Stimulated activated CD8-positive, alpha-beta memory T cell treated with anti-CD3 and anti-CD28 coated beads, Interleukin-12 subunit alpha, Interleukin-12 subunit beta, amount 100 ng/mL, for 4 hours (primary cell): ENCODE measurements at regions not wholly inside any gene's neighbourhood (a gene's known extent, or its start where the extent isn't known, plus 50 kb on each side); places are given as distances from the start of the nearest gene placed in this dataset.

ENCODE experiments used
- DNase-seq: peaks from one replicate; pipeline ENCODE4 v3.0.0-alpha.2; 2020; ENCODE audit warnings: low read depth

DNA sequence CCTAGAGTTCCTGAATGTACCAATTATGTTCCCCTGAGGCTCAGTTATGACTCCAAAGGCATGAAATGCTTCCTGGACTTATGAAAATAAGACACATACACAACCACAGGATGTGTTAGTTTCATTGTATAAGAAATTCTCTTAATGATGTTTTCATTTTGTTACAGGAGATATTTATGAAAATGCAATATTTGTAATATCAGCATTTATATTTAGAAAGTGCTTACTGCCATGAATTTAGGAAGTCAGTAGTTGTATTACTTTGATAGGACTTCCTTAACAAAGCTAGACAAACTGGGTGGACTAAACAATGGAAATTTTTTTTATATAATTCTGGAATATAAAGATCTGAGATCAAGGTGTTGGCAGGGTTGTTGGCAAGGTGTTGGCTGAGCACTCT is 572.1 kb upstream of the IGFBP7 start:
- DNase-seq: no peak

DNA sequence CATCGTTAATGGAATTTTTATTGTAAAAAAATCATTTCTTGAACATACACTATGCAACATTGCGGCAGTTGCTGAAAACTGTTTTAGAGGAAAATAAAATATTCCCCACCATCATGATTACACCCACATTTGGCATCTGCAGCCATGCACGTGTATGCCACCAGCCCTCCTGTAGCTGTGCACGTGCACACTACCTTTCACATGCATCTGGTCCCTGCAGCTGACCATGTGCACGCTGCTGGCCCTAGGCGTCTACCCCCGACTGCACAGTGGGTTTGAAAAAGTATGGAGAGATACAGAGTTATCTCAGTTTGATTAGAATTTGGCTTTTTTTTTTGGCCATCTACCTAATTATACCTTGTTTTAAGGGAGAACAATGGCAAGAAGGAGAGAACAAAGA is 569.8 kb upstream of the IGFBP7 start:
- DNase-seq: no peak

DNA sequence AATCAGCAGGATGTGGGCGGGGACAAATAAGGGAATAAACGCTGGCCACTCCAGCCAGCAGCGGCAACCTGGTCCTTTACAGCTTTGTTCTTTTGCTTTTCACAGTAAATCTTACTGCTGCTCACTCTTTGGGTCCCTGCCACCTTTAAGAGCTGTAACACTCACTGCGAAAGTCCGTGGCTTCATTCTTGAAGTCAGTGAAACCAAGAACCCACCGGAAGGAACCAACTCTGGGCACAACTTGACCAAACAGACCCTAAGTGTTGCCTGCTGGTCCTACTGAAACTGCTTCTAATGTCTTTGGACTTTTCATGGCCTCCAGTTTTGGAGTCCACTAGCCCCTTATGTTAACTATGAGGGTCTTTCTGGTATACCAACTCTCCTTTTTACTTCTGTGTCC is 566.2 kb upstream of the IGFBP7 start:
- no peak for DNase-seq

DNA sequence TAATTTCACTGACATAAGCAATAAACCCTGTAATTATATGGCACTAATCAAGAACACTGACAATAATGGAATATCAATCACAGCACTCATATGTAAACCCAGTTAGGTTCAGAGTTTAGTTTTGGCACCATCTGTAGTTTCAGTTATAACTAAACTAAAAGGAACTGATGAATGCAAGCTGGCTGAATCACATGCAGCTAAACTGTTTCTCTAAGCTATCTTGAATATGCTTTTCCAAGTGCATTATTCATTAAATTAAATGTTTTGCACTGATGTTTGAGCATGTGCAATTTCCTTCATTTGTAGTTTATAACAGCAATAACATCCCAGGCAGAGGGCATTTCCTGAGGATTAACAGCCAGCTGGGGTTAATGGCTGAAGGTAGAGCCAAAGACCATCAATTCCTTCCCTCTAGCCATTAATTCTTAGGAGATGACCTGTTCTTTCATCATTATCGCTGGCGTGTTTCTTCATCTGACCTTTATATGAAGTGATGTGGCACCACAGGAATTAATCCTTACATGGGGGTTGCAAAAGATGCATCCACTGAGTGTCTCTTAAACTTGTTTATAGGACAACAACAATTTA is 562.8 kb upstream of the IGFBP7 start:
- DNase-seq: no peak

DNA sequence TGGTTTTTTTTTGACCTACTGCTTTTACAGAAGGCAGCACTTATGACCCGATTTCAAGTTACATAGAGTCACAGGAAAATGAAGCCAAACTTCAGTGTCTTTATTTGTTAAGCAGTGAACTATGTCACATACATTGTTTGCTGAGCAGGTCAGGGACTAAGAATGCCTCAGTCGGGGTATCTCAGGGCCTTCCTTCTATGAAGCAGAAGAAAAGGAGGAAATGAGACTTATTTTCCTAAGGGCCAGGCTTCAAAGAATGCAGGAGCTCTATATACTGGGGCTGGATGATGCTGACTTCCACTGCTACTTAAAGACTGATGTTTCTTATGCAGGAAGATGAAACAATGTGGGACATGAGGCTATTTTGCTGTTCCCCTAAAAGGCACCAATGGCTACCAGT is 558.4 kb upstream of the IGFBP7 start:
- DNase-seq: no peak

DNA sequence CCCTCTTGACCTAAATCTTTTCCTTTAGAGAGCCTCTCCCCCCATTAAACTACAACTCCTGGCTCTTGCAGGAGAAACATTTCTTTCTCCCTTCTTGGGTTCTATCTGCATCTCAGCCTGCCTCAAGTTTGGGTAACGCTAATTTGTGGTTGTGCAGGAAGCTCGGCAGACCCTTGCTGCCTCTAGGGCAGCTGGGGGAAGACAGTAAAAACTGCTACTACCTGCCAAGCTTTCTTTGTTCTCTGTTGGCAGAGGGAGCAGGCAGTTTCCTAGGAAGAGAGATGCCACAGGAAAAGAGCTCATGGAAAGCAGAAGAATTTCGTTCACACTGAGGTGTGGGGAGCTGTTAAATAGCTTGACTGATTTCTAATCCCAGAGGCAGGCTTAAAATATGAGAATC is 555.6 kb upstream of the IGFBP7 start:
- DNase-seq: no peak

DNA sequence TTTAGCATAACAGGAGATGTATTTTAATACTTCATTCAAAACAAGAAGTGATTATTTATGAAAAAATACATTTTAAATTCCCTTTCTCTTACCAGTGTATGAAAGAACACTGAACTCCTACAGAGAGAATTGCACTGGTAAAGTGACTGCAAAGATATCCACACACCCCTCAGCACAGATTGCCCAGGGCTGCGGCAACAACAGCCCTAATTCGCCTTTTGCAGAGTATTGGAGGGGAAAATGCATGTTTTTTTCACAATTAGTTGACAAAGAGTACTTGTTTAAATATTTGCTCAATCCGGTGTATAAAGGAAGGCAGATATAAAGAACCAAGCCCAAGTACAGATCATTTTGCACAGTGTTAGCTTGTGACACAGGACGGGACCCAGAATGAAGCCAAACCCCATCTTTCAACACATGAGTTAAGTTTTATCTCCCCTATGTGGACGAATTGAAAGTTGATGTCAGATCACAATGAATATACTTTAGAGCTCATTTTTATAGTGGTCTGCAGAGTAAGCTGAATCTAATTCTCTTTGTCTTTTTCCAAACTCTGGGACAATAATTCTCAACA is 551.4 kb upstream of the IGFBP7 start:
- DNase-seq: no peak

DNA sequence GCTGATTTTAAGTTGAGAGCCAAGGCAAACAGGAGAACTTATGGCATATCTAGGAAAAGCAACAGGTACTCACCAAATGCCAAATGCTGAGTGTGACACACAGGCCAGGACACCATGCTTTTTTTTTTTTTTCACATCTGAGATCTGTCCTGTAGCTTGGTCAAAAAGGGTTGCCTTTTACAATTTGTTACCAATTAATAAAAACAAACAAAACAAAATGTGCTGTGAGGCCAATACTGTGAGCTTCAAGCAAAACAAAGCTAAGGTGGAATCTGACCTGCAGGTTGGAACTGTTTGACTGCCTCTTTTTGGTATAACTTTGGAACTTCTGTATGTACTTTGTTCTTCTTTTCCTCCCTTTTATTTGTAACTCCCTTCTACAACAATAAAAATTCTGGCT is 548.5 kb upstream of the IGFBP7 start:
- DNase-seq: no peak

DNA sequence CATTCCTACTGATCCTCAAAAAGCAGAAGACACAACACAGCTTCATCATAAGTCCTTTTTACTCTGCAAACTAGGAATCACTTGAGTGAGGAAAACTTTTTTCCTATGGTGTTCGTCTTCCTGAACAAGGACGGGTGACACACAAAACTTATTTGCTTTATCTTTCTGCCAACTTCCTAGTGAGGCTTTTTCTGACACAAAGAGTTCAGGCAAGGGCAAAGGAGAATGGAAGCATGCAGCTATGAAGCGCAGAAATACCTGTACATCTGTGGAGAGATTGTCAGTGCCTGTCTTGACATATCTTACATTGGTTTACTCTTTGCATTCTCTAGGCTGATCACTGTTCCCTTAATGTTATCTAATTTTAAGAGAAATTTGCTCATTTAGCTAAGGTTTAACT is 548.0 kb upstream of the IGFBP7 start:
- DNase-seq: no peak

DNA sequence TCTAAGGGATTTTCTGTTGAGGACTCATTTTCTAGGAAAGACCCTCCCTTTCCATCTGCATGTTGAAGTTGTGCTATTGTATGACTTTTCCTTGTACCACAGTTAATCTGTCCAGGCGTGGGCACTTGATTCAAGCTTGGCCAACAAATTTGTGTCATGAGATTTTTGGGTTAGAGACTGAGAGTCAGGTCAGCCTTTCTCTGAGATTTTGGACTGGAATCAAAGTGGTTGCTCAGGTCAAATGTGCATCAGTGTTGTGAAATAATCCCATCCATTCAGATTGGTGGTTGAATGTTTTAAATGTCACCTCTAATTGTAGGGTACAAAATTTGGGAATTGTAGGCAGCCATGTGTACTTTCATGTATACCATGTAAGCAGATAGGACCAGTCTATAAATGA is 545.2 kb upstream of the IGFBP7 start:
- DNase-seq: no peak

DNA sequence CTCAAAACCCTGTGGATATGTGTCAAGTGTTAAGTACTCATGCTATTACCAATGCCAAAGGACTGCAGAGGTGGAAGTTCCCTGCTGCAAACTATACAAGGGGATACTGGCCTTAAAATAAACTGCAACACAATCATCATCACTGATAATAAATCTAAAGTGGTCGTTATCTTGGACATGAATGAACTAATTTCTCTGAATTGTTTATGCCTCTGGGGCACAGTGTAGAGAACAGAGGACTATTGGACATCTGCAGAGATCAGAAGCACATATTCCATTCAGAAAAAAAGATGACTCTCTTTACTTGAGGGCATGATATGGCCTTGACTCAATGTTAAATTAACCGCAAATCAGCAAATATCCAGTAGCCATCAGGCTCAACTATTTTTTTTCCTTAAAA is 542.6 kb upstream of the IGFBP7 start:
- DNase-seq: no peak

DNA sequence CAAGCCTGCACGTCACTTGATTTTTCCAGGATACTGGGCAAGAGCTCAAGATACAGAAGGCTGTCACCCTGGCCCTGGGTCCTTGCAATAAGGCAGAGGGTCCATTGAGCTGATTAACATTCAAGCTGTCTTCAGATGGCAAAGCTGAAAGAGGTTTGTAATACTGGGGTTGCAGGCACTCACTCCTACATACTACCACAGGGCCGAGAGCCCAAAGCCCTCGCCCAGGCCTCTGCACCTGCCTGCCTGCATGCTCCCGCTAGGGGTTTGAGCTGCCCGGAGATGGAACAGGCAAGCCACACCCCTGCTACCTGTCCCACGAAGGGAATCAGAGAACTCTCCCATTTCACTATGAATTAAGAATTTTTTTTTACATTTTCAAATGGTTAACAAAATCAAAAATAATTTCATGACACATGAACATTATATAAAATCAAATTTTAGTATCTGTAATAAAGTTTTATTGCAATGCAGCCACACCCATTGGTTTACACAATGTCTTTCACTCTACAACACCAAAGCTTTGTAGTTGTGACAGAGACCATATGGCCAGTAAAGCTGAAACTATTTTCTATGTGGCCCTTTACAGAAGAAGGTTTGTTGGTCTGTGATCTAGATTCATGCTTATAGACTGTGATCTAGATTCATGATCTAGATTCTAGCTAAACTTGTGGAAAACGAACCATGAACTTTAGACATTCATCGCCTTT is 530.4 kb upstream of the IGFBP7 start:
- no peak for DNase-seq

DNA sequence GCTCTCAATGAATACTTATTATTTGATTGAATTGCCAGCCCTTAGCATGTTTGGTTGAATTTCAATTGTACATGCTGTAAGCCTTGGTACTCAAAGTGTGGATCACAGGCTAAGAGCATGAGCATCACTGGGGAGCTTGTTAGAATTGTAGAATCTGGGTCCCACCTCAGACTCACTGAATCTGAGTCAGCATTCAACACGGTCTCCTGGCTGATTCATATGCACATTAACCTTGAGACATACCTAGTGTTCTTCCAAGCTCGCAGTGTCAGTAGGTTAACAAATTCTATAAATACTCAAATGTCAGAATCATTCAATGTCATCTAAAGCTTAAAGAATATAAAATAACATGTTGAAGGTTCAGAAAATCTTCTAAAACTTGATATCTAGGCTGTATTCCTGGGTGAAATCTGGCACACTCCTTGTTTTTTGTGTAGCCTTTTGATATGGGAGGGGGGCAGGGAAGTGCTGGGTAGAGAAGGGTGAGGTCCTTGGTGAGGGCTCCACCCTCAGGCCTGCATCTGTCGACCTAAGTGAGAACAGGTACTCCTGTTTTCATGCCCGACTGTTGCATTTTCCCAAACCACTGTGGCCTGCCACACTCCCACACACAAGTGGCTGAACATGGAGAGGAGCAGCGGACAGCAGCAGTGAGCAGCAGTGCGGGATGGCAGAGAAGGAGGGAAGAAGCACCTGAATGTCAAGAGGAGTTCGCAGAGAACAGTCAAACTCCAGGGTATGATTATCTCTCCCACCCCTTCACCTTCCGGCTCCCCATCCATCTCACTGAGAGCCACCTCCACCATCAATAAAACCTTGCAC is 529.6 kb upstream of the IGFBP7 start:
- DNase-seq: no peak

DNA sequence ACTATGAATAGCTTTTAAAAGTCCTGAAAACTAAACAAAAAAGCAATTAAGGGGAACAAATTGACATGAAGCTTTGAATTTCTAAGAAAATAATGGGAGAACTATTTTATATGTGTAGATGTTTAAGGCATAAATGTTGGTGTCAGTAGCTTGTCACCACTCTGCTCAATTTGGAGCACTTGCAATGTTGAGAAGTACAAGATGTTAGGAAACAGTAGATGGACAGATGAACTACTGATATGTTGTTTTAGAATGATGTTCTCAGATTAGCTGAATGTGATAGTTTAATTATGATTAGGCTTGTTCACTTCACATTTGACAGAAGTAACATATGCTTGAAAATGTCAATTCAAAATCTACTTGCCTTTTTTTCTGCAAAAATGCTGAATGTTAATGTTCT is 525.7 kb upstream of the IGFBP7 start:
- DNase-seq: no peak

DNA sequence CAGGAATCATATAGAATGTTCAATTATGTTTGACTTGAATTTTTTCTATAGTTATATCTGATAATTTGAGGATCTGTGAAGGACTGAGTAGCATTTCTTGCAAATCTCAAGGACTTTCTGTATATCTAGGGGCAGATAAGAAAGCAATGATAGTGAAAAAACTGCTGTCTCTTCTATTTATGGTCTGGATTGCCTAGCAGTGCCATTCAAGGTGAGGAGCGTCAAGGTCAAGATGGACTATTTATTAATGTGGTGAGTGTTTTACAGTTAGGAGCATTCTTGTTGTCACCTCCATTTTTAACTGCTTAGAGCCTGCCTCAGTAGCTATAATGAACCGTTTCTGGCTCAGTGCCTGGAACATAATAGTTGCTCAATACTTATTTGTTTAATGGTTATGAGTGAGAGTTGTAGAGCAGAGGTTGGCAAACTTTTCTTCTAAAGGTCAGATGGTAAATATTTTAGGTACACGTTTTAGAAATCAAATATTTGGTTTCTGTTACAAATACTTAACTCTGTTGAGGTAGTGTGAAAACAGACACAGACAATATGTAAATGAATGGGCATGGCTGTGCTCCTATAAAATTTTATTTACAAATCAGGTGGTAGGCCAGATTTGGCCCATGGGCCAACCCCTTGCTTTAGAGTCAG is 523.2 kb upstream of the IGFBP7 start:
- DNase-seq: no peak

DNA sequence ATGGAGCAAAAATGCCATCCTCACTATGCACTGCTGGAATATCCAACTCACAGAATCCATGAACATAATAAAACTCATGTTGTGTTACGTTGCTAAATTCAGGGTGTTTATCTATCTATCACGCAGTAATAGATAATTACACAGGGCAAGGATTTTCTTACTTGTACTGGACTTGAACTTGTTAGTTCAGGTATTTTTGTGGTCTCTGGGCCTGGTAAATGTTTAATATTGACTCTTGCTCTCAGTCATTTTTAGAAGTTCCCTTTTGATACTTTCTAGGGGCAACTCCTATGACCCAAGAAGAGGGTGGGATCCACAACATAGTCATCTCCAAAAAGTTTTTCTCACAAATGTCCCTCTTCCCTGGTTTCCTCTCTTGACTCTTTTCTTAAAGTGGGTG is 522.4 kb upstream of the IGFBP7 start:
- no peak for DNase-seq

DNA sequence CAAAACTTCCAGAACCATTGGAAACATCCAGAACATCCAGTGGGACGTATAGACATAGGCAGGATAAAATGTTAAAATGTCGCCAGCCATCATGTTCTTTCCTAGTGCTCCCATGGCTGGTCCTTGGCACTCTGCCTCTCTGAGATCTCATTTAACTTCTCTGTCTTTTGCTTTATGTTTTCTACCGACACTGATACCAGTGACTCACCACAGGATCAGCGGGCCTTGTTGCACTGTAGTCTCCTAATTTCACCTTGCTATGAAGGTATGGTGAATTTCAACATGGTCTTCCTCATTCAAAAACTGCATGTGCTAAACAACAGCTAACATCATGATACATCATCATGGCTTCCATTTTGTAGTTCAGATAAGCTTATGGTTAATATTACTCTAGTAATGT is 521.0 kb upstream of the IGFBP7 start:
- DNase-seq: no peak

DNA sequence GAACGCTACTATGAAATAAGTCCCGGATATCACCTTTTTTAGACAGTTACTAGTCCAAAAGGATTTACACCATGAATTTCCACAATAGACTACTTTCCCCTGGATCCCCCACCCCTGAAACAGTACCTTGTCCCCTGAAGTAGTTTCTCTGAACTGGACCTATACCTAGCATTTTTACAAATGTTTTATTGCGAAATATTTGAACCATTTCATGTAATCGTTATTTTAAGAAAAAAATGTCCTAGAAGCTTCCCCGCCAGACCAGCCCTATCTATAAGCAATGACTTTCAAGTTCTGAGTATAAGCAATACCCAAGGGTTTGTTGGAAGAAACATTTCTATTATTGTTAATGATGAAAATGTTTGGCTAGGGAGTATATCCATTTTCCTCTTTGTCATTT is 517.8 kb upstream of the IGFBP7 start:
- DNase-seq: no peak

DNA sequence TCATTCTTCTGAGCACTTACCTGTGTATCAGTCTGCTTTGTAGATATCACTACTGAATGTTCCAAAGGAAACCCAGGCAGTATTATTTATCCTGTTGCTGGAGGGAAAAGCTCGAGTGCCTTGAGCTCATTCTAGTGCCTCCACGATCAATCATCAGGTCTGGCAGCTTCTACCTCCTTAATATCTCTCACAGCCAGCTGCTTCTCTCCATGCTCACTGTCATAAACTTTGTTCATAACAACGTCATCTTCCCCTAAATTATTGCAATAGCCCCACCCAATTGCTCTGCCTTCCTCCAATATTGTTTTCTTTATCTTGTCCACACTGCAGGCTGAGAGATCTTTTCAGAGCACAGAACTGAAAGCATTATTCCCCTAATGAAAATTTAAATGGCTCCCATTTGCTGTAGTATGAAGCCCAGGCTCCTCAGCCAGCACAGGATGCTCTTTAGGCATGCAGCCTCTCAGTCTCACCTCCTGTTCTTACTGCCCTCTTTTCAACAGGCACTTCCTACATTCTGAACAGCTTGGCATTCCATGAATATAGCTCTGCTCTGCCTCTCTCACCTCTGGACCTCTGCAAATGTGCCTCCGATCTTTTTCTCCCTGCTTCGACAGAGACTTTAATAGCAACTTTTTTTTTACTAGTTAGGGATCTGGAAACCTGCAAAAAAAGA is 504.2 kb upstream of the IGFBP7 start:
- no peak for DNase-seq

DNA sequence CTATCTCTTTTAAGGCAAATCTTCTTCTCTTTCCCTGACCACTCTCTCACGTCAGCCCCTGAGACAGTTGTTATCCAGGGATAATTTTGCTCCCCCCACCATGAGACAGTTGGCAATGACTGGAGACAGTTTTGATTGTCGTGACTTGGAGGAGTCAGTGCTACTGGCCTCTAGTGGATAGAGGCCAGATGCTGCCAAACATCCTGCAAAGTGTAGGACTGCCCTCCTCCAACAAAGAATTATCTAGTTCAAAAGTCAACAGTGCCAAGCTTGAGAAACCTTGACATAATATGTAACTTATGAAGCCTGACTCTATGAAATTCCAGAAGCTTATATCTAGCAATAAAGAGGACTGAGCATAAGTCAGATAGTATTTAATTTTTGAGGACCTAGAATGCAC is 502.1 kb upstream of the IGFBP7 start:
- no peak for DNase-seq

DNA sequence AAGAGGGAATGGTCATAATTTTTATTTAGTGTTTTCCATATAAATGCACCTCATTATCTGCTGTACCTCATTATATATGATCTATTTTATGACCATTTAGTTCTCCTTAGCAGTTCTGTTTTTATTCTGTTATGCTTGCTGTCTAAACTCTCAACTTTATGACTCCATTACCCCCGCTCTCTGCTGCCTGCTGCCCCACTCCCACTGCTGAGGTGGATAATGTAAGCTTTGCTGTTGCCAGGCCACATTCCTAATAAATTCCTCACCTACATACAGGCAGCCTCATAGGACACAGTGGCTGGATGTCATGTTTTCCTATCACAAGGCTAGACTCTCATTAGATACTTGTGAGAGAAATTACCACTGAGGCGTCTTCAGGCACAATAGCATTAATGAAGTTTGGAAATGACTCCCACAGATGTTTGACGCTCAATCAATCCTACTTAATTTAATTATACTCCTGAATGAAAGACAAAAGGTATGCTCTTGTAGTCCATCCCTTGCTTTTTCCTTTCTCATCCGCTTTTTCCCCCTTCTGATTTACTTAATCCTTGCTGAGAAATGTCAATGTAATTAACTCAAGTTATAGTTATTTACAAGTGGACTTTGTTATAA is 497.5 kb upstream of the IGFBP7 start:
- DNase-seq: no peak

DNA sequence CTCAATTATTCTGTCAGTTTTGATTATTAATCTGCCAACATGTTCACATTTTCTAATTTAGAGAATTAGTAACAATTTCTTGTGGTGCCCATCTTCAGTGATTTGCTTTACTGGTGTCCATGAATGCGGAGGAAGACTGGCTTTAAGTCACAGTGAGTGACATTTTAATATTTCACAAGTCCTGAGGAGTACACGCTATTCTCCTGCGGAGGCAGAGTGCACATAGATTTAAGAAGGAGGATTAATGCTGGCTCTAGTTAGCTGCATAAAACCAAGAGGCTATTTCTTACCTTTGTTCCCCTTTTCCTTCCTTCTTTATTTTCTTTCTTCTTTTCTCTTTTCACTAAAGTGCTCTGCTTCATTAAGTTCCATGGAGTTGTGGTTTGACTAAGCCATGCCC is 495.2 kb upstream of the IGFBP7 start:
- no peak for DNase-seq
